HG02852 (cell line): ENCODE measurements at regions not wholly inside any gene's neighbourhood (a gene's known extent, or its start where the extent isn't known, plus 50 kb on each side); places are given as distances from the start of the nearest gene placed in this dataset.
"Not testable (repeated sequence)": the region's sequence is repeated elsewhere in the genome, so short reads cannot be mapped to it uniquely, and the experiment has no call there.

Experiments
- ATAC-seq: cut with Tn5 transposase; IDR thresholded peaks from one replicate; pipeline ENCODE4 v1.9.1; 2021; ENCODE audit warnings: mild to moderate bottlenecking, moderate library complexity; ENCODE audit not compliant: unreplicated experiment

DNA sequence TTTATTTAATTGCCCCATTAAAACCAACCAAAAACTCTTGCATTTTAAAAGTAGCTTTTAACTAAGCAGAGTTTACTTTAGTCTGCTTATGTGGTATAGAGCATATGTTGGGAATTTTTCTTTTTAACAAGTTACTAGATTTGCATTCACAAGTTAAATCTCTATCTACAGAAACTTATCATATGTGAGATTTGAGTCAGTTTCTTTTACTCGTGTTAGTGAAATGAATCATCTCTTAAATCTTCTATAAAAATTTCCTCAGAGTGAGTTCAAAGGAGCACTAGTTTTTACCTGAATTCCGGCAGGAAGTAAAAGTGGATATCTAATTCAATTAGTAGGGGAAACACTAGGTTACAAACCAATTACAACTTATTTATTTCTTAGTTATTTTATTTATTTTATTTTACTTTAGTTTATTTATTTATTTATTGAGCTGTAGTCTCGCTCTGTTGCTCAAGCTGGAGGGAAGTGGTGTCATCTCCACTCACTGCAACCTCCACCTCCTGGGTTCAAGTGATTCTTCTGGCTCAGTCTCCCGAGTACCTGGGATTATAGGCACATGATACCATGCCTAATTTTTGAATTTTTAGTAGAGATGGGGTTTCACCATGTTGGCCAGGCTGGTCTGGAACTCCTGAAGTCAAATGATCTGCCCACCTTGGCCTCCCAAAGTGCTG is 1609.6 kb upstream of the B3GALT2 start:
- peak; percentile 84 for ATAC-seq

DNA sequence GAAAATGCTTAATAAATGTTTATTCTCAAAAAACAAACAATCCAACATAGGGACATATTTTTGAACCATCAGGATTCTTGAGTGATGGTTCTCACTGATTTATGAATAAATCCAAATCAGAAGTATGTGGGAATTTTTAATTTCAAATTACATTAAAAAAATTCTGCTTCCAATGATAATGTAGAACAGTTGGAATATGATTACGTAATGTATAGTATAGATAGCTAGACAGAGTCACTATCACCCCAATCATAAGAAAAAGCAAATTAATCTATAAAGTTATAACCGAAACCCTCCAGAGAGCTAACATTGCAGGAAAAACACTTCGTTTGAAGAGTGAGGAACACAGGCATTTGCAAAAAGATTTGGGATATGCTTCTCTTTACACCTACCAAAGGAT is 1600.6 kb upstream of the B3GALT2 start:
- ATAC-seq, result no peak

- ATAC-seq, result no peak
Observed at GRCh38 chr1:194786027-194786426, 1599.6 kb upstream of the B3GALT2 start.

DNA sequence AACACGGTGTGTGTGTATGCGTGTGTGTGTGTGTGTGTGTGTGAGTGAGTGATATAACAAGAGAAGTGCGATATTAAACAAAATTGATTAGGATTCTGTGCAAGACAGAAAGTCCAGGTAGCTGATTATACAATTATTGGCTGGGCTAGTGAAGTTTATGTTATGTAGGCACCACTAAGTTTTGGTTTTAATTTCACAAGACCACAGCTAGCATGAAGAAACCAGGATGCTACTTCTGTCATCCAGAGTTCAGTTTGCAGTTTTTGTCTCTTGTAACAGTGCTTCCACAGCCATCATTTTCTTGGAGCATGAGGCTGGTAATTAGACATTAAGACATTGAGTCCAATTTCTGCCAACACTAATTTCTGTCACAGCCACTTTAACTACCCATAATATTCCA is 1590.2 kb upstream of the B3GALT2 start:
- ATAC-seq, result no peak

DNA sequence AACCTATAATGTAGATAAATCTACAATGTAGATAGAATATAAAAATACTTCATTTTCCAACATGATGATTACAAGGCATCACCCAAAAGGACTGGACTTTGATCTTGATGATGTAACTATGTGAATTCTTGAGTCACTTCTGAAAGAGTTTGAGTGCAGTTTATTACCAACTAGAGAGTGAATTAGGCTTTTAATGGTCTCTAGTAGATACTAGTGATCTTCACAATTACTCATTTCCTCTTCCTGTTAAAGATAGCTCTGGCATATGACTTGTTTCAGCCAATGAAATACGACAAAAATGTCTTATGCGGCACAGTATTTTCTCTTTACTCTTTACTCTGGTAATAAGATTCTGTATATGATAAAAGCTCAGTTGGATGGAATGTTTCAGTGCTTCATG is 1588.1 kb upstream of the B3GALT2 start:
- ATAC-seq, result no peak

DNA sequence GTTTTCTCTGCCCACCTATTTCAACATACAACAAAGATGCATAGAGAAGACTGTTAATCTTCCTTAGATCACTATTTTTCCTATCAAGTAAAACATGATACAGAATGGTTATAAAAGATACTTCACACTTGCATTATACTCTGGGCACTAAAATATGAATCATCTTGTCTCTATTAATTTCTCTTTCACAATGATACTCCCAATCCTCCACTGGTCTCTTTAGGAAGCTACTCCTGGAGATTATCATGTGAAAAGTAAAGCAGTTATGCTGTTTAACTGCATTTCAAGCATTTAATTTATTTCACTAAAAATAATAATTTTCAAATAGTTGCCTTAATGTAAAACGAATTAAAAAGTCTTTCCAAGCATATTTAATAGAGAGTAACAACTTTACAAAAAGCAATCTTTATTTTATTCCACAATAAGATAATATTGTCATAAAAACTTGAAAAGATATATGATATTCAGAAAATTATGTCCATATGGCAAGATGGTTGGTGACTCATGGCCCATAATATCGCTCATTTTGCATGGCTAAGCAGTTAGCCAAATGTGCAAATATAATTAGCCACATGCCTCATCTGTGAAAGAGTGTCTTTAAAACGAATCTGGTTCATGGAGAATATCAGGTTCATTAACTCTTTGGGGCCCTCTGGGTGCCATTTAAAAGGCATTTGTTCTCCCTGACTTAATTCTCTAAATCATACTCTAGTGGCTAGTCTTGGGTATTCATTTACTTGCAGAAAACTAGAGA is 1569.0 kb upstream of the B3GALT2 start:
- ATAC-seq, result no peak

GRCh38 chr1:194738843-194739242 is 1552.4 kb upstream of the B3GALT2 start:
- ATAC-seq, result not testable (repeated sequence)

DNA sequence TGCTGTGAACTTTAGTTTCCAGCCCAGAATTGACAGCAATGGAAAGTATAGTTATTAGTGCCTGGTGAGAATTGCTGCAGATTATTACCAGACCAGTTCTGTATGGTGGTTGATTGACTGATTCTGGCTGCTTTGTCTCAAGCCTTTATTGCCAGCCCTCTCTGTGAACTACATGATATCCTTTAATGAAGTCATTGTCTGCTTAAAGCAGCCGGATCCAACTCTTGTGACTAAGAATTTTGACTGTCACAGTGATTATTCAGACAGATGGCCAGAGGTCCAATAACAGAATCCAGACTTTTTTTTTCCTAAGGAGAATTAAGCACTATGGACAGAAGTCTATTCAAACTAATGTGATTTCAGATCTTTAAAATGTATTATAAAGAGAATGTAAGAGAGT is 1548.6 kb upstream of the B3GALT2 start:
- ATAC-seq, result no peak

GRCh38 chr1:194731025-194731424 is 1544.6 kb upstream of the B3GALT2 start:
- no peak for ATAC-seq

- no peak for ATAC-seq
Observed at GRCh38 chr1:194730304-194730703, 1543.9 kb upstream of the B3GALT2 start.

- no peak for ATAC-seq
Observed at GRCh38 chr1:194723067-194723466, 1536.7 kb upstream of the B3GALT2 start.

GRCh38 chr1:194717941-194718340 is 1531.5 kb upstream of the B3GALT2 start:
- no peak for ATAC-seq

DNA sequence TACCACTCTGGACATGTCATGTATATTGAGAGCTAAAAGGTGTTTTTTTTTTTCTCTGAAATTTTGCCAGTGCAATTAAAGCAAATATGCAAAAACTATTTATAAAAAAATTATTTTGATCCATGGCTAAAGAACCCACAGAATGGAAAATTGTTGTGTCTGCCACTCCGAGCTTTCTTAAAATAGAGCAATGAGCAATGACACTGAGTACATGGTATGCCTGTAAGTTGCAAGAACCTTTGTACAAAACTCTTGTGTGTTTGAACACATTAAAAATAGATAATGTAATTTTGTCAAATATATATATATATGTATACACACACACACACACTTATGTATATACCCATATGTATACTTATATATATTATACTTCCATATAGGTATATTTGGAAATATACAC is 1530.9 kb upstream of the B3GALT2 start:
- no peak for ATAC-seq

DNA sequence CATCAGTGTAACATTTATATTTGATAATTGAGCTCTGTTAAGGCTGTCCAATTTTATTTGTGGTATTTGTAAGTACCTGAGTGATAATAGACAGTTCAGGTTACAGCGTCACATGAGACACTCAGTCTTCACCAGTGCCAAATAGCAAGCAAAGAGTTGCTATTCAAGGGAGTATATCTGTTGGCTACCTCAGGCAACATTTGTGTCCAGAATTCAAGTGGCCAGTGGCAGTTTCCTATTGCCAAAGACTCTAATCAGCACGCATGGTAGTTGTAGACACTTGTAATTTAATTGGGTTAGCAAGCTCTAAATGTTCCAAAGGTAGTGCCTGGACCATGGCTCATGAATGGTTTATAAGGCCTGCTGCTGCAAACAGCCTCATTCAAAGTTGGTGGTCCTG is 1524.3 kb upstream of the B3GALT2 start:
- ATAC-seq, result no peak

DNA sequence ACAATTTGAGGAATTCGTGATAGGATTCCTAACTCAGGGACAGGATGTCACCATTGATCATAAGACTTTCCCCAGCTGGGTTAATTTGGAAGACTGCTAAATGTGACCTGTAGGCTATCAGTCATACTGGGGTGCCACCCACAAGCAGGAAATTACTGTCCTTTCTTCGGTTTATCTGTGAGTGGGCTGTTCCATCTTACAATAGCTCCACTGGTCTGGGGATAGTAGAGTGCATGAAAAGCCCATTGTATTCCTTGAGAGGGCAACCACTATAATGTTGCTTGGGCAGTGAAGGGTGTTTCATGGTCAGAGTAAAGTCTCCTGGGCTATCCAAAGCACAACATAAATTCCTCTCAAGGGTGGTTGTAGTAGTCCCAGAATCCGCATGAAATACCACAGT is 1523.0 kb upstream of the B3GALT2 start:
- ATAC-seq, result no peak

GRCh38 chr1:194707074-194707473 is 1520.7 kb upstream of the B3GALT2 start:
- ATAC-seq, result no peak

- peak; percentile 94 for ATAC-seq
Observed at GRCh38 chr1:194705123-194705854, 1518.9 kb upstream of the B3GALT2 start.

GRCh38 chr1:194698908-194699318 is 1512.5 kb upstream of the B3GALT2 start:
- no peak for ATAC-seq

DNA sequence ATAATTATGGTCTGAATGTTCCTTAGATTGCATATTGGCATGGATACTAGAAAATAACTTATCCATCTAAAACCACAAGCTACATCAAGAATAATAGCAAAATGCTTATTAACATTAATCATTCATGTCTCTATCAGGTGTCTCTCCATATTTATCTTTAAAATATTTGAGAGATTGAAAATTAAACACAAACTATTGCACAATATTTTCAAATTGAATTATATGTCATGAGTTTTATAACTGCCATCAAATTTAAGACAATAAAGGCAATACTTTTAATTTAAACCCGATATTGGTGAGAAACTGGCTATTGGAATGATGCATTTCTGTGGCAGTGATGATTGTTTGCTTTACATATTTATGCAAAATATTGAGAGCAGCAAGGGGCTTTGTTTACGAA is 1506.8 kb upstream of the B3GALT2 start:
- ATAC-seq, result no peak

DNA sequence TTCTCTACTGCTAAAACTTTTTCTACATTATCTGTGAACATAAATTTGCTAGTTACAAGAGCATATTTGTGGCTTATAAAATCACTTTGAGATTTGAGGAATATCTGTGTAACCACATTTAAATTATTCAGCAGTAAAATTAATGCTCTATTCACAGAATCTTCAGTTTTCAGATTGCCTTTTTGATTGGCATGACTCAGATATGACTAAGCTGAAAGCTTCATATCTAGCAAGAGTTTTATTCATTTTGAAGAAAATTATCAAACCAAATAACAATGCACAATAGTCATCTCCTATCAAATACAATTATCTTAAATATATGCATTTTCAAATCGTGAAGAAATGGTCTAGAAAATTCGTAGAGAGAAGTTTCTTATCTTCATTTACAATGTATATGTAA is 1498.2 kb upstream of the B3GALT2 start:
- no peak for ATAC-seq

DNA sequence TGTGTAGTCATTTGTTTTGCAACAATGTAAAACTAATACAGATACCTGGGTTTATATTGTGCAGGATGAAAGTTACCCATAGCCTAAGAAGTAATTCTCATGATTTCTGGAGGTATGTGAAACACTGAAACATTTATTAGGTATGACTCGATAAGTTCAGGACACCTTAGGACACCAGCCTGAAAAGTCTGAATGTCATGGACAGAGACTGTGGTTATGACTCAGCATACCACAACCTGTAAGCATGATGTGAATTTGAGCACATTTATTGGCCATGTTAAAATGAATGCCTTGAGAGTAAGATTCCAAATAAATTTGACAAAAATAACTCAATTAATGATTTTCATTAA is 1471.7 kb upstream of the B3GALT2 start:
- no peak for ATAC-seq

DNA sequence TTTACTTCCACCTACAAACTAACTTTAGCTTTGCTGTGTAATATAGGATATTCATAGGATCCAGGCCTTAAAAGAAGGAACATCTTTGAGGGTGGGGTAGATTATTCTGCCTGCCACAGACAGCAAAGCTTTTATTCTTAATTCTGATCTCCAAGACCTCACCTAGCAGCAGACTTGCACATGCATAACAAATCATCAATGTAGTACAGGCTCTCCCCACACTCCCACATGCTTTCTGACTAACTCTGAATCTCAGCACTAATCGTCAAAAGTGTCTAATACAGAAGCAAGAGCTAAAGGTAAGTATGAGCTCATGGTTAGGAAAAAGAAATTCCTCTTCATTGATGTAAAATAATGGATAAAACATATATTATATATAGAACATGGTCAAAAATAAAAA is 1468.5 kb upstream of the B3GALT2 start:
- ATAC-seq, result no peak
